ENCODE measurements at regions not wholly inside any gene's neighbourhood (a gene's known extent, or its start where the extent isn't known, plus 50 kb on each side); places are given as distances from the start of the nearest gene placed in this dataset.

GRCh38 chrX:109312757-109313156 lies 169.1 kb downstream of the GUCY2F start:
- no peak for DNase-seq

GRCh38 chrX:109310031-109310430 lies 171.9 kb downstream of the GUCY2F start:
- DNase-seq: no peak

- DNase-seq: no peak
These were observed 180.7 kb downstream of the GUCY2F start for GRCh38 chrX:109301177-109301576.

- no peak for DNase-seq
These were observed 181.5 kb downstream of the GUCY2F start for GRCh38 chrX:109300415-109300814.

GRCh38 chrX:109299091-109299490 lies 182.8 kb downstream of the GUCY2F start:
- no peak for DNase-seq

- DNase-seq: no peak
These were observed 187.6 kb downstream of the GUCY2F start for GRCh38 chrX:109294097-109294814.

GRCh38 chrX:109283870-109284269 lies 198.0 kb downstream of the GUCY2F start:
- no peak for DNase-seq

GRCh38 chrX:109281483-109282275 lies 200.2 kb downstream of the GUCY2F start:
- peak; percentile 56 for DNase-seq

- DNase-seq: no peak
These were observed 207.1 kb downstream of the GUCY2F start for GRCh38 chrX:109274806-109275205.

GRCh38 chrX:109270580-109271484 lies 211.1 kb downstream of the GUCY2F start:
- peak; percentile 75 for DNase-seq

GRCh38 chrX:109268340-109268739 lies 213.5 kb downstream of the GUCY2F start:
- DNase-seq: no peak

- DNase-seq: no peak
These were observed 215.9 kb downstream of the GUCY2F start for GRCh38 chrX:109266034-109266433.

GRCh38 chrX:109264878-109265277 lies 217.0 kb downstream of the GUCY2F start:
- no peak for DNase-seq

- no peak for DNase-seq
These were observed 220.6 kb downstream of the GUCY2F start for GRCh38 chrX:109261279-109261678.

GRCh38 chrX:109252789-109253188 lies 229.1 kb downstream of the GUCY2F start:
- no peak for DNase-seq

GRCh38 chrX:109218761-109219160 lies 263.1 kb downstream of the GUCY2F start:
- no peak for DNase-seq

- DNase-seq: no peak
These were observed 282.2 kb downstream of the GUCY2F start for GRCh38 chrX:109199726-109200125.

- DNase-seq: no peak
These were observed 291.3 kb downstream of the GUCY2F start for GRCh38 chrX:109190542-109190941.

- peak; percentile 77 for DNase-seq
These were observed 294.3 kb downstream of the GUCY2F start for GRCh38 chrX:109187473-109188168.

- DNase-seq: no peak
These were observed 294.9 kb downstream of the GUCY2F start for GRCh38 chrX:109186939-109187338.

GRCh38 chrX:109184506-109185139 lies 297.3 kb downstream of the GUCY2F start:
- no peak for DNase-seq

GRCh38 chrX:109172091-109172602 lies 309.7 kb downstream of the GUCY2F start:
- DNase-seq: no peak

Measured in DMS79 (cell line).